Breast epithelium (tissue), 3 donors: ENCODE measurements at regions not wholly inside any gene's neighbourhood (a gene's known extent, or its start where the extent isn't known, plus 50 kb on each side); places are given as distances from the start of the nearest gene placed in this dataset.

Source experiments
- POLR2A ChIP-seq: fragments of 450-650 bp; IDR thresholded peaks from one replicate; pipeline ENCODE4 v1.6.1; 2016; ENCODE audit warnings: antibody characterized with exemption, mild to moderate bottlenecking, moderate library complexity
- POLR2AphosphoS5 ChIP-seq, 3 donors: sonication (generic); formaldehyde crosslinking; IDR thresholded peaks; one replicate each; pipeline ENCODE4 v1.6.1; 2017; ENCODE audit warnings: antibody characterized with exemption in 3 of 3
- TF ChIP-seq, protein P1 (sequence below), 3 donors: fragments of 450-650 bp; IDR thresholded peaks; one replicate each; pipeline ENCODE4 v1.5.1; 2016 to 2017; ENCODE audit warnings: antibody characterized with exemption in 3 of 3, mild to moderate bottlenecking in 3 of 3, moderate library complexity in 3 of 3

DNA sequence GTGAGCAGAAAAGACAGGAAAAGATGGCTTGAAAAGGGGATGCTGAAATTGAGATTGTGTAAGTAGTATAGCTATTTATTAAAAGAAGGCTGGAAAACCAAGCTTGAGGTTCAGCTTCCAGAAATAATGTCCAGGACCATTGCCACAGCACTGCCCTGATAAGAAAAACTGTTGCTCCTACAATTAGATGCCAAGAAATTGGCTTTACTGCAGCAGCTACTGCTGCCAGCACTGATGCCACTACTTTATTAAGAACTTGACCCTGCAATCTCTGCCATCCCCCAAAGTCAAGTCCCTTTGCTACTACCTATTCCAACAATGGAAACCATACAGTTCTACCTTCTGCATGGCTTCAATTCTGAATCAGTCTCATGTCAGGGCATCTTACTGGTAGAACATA, 130.0 kb upstream of the VAMP7 start:
- TF ChIP-seq, protein P1, sequence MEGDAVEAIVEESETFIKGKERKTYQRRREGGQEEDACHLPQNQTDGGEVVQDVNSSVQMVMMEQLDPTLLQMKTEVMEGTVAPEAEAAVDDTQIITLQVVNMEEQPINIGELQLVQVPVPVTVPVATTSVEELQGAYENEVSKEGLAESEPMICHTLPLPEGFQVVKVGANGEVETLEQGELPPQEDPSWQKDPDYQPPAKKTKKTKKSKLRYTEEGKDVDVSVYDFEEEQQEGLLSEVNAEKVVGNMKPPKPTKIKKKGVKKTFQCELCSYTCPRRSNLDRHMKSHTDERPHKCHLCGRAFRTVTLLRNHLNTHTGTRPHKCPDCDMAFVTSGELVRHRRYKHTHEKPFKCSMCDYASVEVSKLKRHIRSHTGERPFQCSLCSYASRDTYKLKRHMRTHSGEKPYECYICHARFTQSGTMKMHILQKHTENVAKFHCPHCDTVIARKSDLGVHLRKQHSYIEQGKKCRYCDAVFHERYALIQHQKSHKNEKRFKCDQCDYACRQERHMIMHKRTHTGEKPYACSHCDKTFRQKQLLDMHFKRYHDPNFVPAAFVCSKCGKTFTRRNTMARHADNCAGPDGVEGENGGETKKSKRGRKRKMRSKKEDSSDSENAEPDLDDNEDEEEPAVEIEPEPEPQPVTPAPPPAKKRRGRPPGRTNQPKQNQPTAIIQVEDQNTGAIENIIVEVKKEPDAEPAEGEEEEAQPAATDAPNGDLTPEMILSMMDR (IDR thresholded peaks at IDR 0.05), result no peak
- TF ChIP-seq POLR2A, result no peak
- TF ChIP-seq POLR2AphosphoS5 (IDR thresholded peaks at IDR 0.05), result no peak
